WTC11 (cell line): ENCODE measurements at regions not wholly inside any gene's neighbourhood (a gene's known extent, or its start where the extent isn't known, plus 50 kb on each side); places are given as distances from the start of the nearest gene placed in this dataset.

ENCODE experiments used
- FOXK1 ChIP-seq: sonication (generic); formaldehyde crosslinking; IDR thresholded peaks from 2 replicates; pipeline ENCODE4 v1.8.0; 2022; ENCODE audit warnings: mild to moderate bottlenecking, moderate library complexity, missing genetic modification reagents
- JAZF1 ChIP-seq: fragments of 250-450 bp; sonication (Bioruptor Pico); IDR thresholded peaks from 2 replicates; pipeline ENCODE4 v1.9.0; 2021; ENCODE audit warnings: moderate library complexity, mild to moderate bottlenecking, inconsistent platforms
- JUN ChIP-seq: sonication (generic); formaldehyde crosslinking; IDR thresholded peaks from 2 replicates; pipeline ENCODE4 v1.8.0; 2023; ENCODE audit warnings: mild to moderate bottlenecking, missing genetic modification reagents
- NR1H2 ChIP-seq: sonication (generic); formaldehyde crosslinking; IDR thresholded peaks from 2 replicates; pipeline ENCODE4 v1.9.0; 2021; ENCODE audit warnings: mild to moderate bottlenecking, moderate library complexity, missing genetic modification reagents
- NR3C1 ChIP-seq: sonication (generic); formaldehyde crosslinking; conservative IDR thresholded peaks from 2 replicates; pipeline ENCODE4 v1.8.1; 2023; ENCODE audit warnings: low read depth, mild to moderate bottlenecking, missing genetic modification reagents
- RELA ChIP-seq: sonication (generic); formaldehyde crosslinking; IDR thresholded peaks from 2 replicates; pipeline ENCODE4 v1.8.1; 2022; ENCODE audit warnings: missing genetic modification reagents, mild to moderate bottlenecking, borderline replicate concordance
- ZNF317 ChIP-seq: sonication (generic); formaldehyde crosslinking; IDR thresholded peaks from 2 replicates; pipeline ENCODE4 v1.8.1; 2023; ENCODE audit warnings: low read depth, mild to moderate bottlenecking, moderate library complexity, missing genetic modification reagents, borderline replicate concordance
- ZNF396 ChIP-seq: fragments of 250-450 bp; sonication (Bioruptor Pico); IDR thresholded peaks from 2 replicates; pipeline ENCODE4 v1.8.0; 2021; ENCODE audit warnings: mild to moderate bottlenecking, moderate library complexity, borderline replicate concordance
- TF ChIP-seq, protein P1 (sequence below): fragments of 200-600 bp; IDR thresholded peaks from 2 replicates; pipeline ENCODE4 v1.8.0; 2022; ENCODE audit warnings: antibody characterized with exemption
- TF ChIP-seq, protein P2 (sequence below): sonication (generic); formaldehyde crosslinking; IDR thresholded peaks from 2 replicates; pipeline ENCODE4 v1.8.0; 2022; ENCODE audit warnings: mild to moderate bottlenecking, missing genetic modification reagents
- TF ChIP-seq, protein P3 (sequence below): sonication (generic); formaldehyde crosslinking; IDR thresholded peaks from 2 replicates; pipeline ENCODE4 v1.8.0; 2022; ENCODE audit warnings: mild to moderate bottlenecking, missing genetic modification reagents
- TF ChIP-seq, protein P4 (sequence below): sonication (generic); formaldehyde crosslinking; IDR thresholded peaks from 2 replicates; pipeline ENCODE4 v1.8.1; 2023; ENCODE audit warnings: mild to moderate bottlenecking, missing genetic modification reagents, moderate library complexity
- TF ChIP-seq, protein P5 (sequence below): sonication (generic); formaldehyde crosslinking; IDR thresholded peaks from 2 replicates; pipeline ENCODE4 v1.8.1; 2023; ENCODE audit warnings: mild to moderate bottlenecking, missing genetic modification reagents, borderline replicate concordance
- TF ChIP-seq, protein P6 (sequence below): sonication (generic); formaldehyde crosslinking; IDR thresholded peaks from 2 replicates; pipeline ENCODE4 v1.8.0; 2022; ENCODE audit warnings: mild to moderate bottlenecking, missing genetic modification reagents

DNA sequence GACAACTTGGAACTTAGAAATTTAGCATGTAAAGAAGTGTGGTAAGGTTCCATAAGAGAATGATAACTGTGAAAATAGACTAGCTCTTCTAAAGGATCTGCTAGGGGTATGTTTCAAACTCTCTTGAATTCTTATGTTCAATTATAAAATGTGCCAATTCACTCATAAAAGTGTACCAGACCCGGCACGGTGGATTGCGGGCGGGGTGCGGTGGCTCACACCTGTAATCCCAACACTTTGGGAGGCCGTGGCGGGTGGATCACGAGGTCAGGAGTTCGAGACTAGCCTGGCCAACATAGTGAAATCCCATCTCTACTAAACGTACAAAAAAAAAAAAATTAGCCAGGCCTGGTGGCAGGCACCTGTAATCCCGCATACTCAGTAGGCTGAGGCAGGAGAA lies 105.4 kb upstream of the CAV2 start:
- TF ChIP-seq, protein P1, sequence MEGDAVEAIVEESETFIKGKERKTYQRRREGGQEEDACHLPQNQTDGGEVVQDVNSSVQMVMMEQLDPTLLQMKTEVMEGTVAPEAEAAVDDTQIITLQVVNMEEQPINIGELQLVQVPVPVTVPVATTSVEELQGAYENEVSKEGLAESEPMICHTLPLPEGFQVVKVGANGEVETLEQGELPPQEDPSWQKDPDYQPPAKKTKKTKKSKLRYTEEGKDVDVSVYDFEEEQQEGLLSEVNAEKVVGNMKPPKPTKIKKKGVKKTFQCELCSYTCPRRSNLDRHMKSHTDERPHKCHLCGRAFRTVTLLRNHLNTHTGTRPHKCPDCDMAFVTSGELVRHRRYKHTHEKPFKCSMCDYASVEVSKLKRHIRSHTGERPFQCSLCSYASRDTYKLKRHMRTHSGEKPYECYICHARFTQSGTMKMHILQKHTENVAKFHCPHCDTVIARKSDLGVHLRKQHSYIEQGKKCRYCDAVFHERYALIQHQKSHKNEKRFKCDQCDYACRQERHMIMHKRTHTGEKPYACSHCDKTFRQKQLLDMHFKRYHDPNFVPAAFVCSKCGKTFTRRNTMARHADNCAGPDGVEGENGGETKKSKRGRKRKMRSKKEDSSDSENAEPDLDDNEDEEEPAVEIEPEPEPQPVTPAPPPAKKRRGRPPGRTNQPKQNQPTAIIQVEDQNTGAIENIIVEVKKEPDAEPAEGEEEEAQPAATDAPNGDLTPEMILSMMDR = no peak
- TF ChIP-seq ZNF396 = no peak
- TF ChIP-seq, protein P2, sequence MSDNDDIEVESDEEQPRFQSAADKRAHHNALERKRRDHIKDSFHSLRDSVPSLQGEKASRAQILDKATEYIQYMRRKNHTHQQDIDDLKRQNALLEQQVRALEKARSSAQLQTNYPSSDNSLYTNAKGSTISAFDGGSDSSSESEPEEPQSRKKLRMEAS = no peak
- TF ChIP-seq FOXK1 (CRISPR knock-in tag) = no peak
- no peak for TF ChIP-seq NR3C1 (CRISPR knock-in tag)
- TF ChIP-seq RELA = no peak
- TF ChIP-seq JUN (CRISPR knock-in tag) = no peak
- TF ChIP-seq, protein P3, sequence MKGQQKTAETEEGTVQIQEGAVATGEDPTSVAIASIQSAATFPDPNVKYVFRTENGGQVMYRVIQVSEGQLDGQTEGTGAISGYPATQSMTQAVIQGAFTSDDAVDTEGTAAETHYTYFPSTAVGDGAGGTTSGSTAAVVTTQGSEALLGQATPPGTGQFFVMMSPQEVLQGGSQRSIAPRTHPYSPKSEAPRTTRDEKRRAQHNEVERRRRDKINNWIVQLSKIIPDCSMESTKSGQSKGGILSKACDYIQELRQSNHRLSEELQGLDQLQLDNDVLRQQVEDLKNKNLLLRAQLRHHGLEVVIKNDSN (CRISPR knock-in tag) = no peak
- TF ChIP-seq, protein P4, sequence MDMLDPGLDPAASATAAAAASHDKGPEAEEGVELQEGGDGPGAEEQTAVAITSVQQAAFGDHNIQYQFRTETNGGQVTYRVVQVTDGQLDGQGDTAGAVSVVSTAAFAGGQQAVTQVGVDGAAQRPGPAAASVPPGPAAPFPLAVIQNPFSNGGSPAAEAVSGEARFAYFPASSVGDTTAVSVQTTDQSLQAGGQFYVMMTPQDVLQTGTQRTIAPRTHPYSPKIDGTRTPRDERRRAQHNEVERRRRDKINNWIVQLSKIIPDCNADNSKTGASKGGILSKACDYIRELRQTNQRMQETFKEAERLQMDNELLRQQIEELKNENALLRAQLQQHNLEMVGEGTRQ (CRISPR knock-in tag) = no peak
- TF ChIP-seq NR1H2 = no peak
- TF ChIP-seq, protein P5, sequence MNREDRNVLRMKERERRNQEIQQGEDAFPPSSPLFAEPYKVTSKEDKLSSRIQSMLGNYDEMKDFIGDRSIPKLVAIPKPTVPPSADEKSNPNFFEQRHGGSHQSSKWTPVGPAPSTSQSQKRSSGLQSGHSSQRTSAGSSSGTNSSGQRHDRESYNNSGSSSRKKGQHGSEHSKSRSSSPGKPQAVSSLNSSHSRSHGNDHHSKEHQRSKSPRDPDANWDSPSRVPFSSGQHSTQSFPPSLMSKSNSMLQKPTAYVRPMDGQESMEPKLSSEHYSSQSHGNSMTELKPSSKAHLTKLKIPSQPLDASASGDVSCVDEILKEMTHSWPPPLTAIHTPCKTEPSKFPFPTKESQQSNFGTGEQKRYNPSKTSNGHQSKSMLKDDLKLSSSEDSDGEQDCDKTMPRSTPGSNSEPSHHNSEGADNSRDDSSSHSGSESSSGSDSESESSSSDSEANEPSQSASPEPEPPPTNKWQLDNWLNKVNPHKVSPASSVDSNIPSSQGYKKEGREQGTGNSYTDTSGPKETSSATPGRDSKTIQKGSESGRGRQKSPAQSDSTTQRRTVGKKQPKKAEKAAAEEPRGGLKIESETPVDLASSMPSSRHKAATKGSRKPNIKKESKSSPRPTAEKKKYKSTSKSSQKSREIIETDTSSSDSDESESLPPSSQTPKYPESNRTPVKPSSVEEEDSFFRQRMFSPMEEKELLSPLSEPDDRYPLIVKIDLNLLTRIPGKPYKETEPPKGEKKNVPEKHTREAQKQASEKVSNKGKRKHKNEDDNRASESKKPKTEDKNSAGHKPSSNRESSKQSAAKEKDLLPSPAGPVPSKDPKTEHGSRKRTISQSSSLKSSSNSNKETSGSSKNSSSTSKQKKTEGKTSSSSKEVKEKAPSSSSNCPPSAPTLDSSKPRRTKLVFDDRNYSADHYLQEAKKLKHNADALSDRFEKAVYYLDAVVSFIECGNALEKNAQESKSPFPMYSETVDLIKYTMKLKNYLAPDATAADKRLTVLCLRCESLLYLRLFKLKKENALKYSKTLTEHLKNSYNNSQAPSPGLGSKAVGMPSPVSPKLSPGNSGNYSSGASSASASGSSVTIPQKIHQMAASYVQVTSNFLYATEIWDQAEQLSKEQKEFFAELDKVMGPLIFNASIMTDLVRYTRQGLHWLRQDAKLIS (CRISPR knock-in tag) = no peak
- TF ChIP-seq, protein P6, sequence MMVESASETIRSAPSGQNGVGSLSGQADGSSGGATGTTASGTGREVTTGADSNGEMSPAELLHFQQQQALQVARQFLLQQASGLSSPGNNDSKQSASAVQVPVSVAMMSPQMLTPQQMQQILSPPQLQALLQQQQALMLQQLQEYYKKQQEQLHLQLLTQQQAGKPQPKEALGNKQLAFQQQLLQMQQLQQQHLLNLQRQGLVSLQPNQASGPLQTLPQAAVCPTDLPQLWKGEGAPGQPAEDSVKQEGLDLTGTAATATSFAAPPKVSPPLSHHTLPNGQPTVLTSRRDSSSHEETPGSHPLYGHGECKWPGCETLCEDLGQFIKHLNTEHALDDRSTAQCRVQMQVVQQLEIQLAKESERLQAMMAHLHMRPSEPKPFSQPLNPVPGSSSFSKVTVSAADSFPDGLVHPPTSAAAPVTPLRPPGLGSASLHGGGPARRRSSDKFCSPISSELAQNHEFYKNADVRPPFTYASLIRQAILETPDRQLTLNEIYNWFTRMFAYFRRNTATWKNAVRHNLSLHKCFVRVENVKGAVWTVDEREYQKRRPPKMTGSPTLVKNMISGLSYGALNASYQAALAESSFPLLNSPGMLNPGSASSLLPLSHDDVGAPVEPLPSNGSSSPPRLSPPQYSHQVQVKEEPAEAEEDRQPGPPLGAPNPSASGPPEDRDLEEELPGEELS = no peak
- TF ChIP-seq JAZF1 (CRISPR knock-in tag) = no peak
- TF ChIP-seq ZNF317 (CRISPR knock-in tag) = no peak
